ENCODE measurements at regions not wholly inside any gene's neighbourhood (a gene's known extent, or its start where the extent isn't known, plus 50 kb on each side); places are given as distances from the start of the nearest gene placed in this dataset.
A peak's percentile ranks its signal among the peaks of the same experiment; 100 is the strongest.

GRCh38 chr2:7161501-7161900 lies 244.3 kb downstream of the RNF144A start:
- H3K4me3 ChIP-seq = no peak overlapping the region
- H3K27me3 ChIP-seq = no peaks in the 10 kb centered on the region
- H4K20me1 ChIP-seq (ENCODE audit: low read depth) = no peaks in the 10 kb centered on the region
- H3K4me1 Mint-ChIP-seq = peaks cover 17% of the 10 kb centered on the region
- H2AFZ ChIP-seq (replicated peaks) = no peak overlapping the region
- peaks cover 8% of the 10 kb centered on the region for H3K4me1 ChIP-seq
- H3K36me3 Mint-ChIP-seq = no peaks in the 10 kb centered on the region
- no peak overlapping the region for H3K27ac Mint-ChIP-seq
- no peak overlapping the region for H3K27ac ChIP-seq
- no peaks in the 10 kb centered on the region for H3K36me3 ChIP-seq
- H3K9me3 Mint-ChIP-seq = peaks cover 5% of the 10 kb centered on the region
- DNase-seq (ENCODE audit: low spot score) = peak; percentile 9
- H3F3A ChIP-seq (ENCODE audit: low read depth) = no peaks in the 10 kb centered on the region
- H3K9me3 ChIP-seq (ENCODE audit: low read depth) = no peaks in the 10 kb centered on the region
- no peak overlapping the region for H3K9ac ChIP-seq
- H3K79me2 ChIP-seq (ENCODE audit: low read depth) = no peaks in the 10 kb centered on the region
- H3K27me3 Mint-ChIP-seq (ENCODE audit: insufficient read depth, low read depth) = no peaks in the 10 kb centered on the region
- TF ChIP-seq EZH2 (IDR thresholded peaks at IDR 0.05) = no peak
- no peak for TF ChIP-seq CTCF (IDR thresholded peaks at IDR 0.05)
- H3K4me3 Mint-ChIP-seq = no peak overlapping the region
- no peak overlapping the region for H3K4me2 ChIP-seq

GRCh38 chr2:7165736-7166135 lies 248.5 kb downstream of the RNF144A start:
- H3K4me1 ChIP-seq = peaks cover 8% of the 10 kb centered on the region
- no peaks in the 10 kb centered on the region for H3K36me3 ChIP-seq
- no peak overlapping the region for H3K27ac Mint-ChIP-seq
- no peak overlapping the region for H3K4me3 ChIP-seq
- H3K36me3 Mint-ChIP-seq = no peaks in the 10 kb centered on the region
- no peak overlapping the region for H3K4me3 Mint-ChIP-seq
- H3K9ac ChIP-seq = no peak overlapping the region
- no peaks in the 10 kb centered on the region for H3K9me3 ChIP-seq (ENCODE audit: low read depth)
- no peak overlapping the region for H3K4me2 ChIP-seq
- no peak overlapping the region for H2AFZ ChIP-seq (replicated peaks)
- H4K20me1 ChIP-seq (ENCODE audit: low read depth) = no peaks in the 10 kb centered on the region
- peaks cover 1% of the 10 kb centered on the region for H3K9me3 Mint-ChIP-seq
- H3K27me3 Mint-ChIP-seq (ENCODE audit: insufficient read depth, low read depth) = no peaks in the 10 kb centered on the region
- H3K27ac ChIP-seq = no peak overlapping the region
- H3K79me2 ChIP-seq (ENCODE audit: low read depth) = no peaks in the 10 kb centered on the region
- TF ChIP-seq EZH2phosphoT487 (IDR thresholded peaks at IDR 0.05) (no peak), EZH2 (IDR thresholded peaks at IDR 0.05) (no peak), CTCF (IDR thresholded peaks at IDR 0.05) (no peak)
- H3F3A ChIP-seq (ENCODE audit: low read depth) = no peaks in the 10 kb centered on the region
- H3K4me1 Mint-ChIP-seq = peaks cover 39% of the 10 kb centered on the region
- DNase-seq (ENCODE audit: low spot score) = no peak
- no peaks in the 10 kb centered on the region for H3K27me3 ChIP-seq

- H3K4me2 ChIP-seq = no peak overlapping the region
- no peaks in the 10 kb centered on the region for H3K36me3 Mint-ChIP-seq
- H3K9ac ChIP-seq = no peak overlapping the region
- no peak for DNase-seq (ENCODE audit: low spot score)
- no peak overlapping the region for H2AFZ ChIP-seq (replicated peaks)
- no peaks in the 10 kb centered on the region for H4K20me1 ChIP-seq (ENCODE audit: low read depth)
- H3K4me1 ChIP-seq = no peaks in the 10 kb centered on the region
- no peak for TF ChIP-seq EZH2 (IDR thresholded peaks at IDR 0.05)
- no peak for TF ChIP-seq EZH2phosphoT487 (IDR thresholded peaks at IDR 0.05)
- no peak for TF ChIP-seq CTCF (IDR thresholded peaks at IDR 0.05)
- peaks cover 31% of the 10 kb centered on the region for H3K4me1 Mint-ChIP-seq
- H3K27ac ChIP-seq = no peak overlapping the region
- H3K79me2 ChIP-seq (ENCODE audit: low read depth) = no peaks in the 10 kb centered on the region
- H3K27me3 ChIP-seq = no peaks in the 10 kb centered on the region
- no peaks in the 10 kb centered on the region for H3K27me3 Mint-ChIP-seq (ENCODE audit: insufficient read depth, low read depth)
- H3K4me3 Mint-ChIP-seq = no peak overlapping the region
- no peak overlapping the region for H3K27ac Mint-ChIP-seq
- no peaks in the 10 kb centered on the region for H3F3A ChIP-seq (ENCODE audit: low read depth)
- no peak overlapping the region for H3K4me3 ChIP-seq
- H3K9me3 ChIP-seq (ENCODE audit: low read depth) = no peaks in the 10 kb centered on the region
- H3K36me3 ChIP-seq = no peaks in the 10 kb centered on the region
- no peaks in the 10 kb centered on the region for H3K9me3 Mint-ChIP-seq
Measured at GRCh38 chr2:7167801-7168411, 250.7 kb downstream of the RNF144A start.
